ENCODE measurements at regions not wholly inside any gene's neighbourhood (a gene's known extent, or its start where the extent isn't known, plus 50 kb on each side); places are given as distances from the start of the nearest gene placed in this dataset.

GRCh38 chr17:77298811-77299210, 158.0 kb downstream of the SEC14L1 start:
- TF ChIP-seq GABPA (IDR thresholded peaks at IDR 0.05 in 1 of 2, conservative IDR thresholded peaks at IDR 0.05 in 1 of 2), result no peak
- TF ChIP-seq CTCF (IDR thresholded peaks at IDR 0.05; ENCODE audit: low read depth, low read length, missing input control), result no peak
- TF ChIP-seq RAD21 (IDR thresholded peaks at IDR 0.05), result no peak
- no peak for TF ChIP-seq JUND (IDR thresholded peaks at IDR 0.05)
- TF ChIP-seq ATF3 (IDR thresholded peaks at IDR 0.05), result no peak
- TF ChIP-seq TAF1 (conservative IDR thresholded peaks at IDR 0.05), result no peak
- TF ChIP-seq REST (IDR thresholded peaks at IDR 0.05), result no peak
- no peak for TF ChIP-seq EGR1 (IDR thresholded peaks at IDR 0.05; ENCODE audit: low read depth in 2 of 2)
- TF ChIP-seq HNF4G (IDR thresholded peaks at IDR 0.05), result no peak
- TF ChIP-seq YY1 (IDR thresholded peaks at IDR 0.05), result no peak

All from liver (tissue), 3 donors.